ENCODE measurements at regions not wholly inside any gene's neighbourhood (a gene's known extent, or its start where the extent isn't known, plus 50 kb on each side); places are given as distances from the start of the nearest gene placed in this dataset.

DNA sequence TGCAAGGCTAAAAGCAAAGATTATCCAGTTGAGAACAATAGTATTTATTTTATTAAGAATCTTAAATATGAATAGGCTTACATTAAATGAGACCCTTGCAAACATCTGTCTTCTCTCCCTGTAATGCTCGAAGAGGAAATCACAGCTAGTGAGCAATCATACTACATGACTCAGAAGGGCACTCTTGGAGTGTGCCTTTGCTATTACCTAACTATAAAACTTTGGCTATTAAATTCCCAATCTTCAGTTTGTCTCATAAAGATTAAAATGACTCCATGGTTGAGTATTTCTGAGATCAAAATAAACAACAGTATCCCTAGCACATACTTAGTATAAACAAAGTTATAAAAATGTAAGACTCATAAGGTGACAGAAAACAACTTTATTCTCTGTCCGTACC, 296.9 kb downstream of the KCNJ3 start:
- TF ChIP-seq CTCF (IDR thresholded peaks at IDR 0.05) (no peak), POLR2A (IDR thresholded peaks at IDR 0.05) (no peak)

Measured in heart left ventricle (tissue), 13 donors.